ENCODE measurements at regions not wholly inside any gene's neighbourhood (a gene's known extent, or its start where the extent isn't known, plus 50 kb on each side); places are given as distances from the start of the nearest gene placed in this dataset.

DNA sequence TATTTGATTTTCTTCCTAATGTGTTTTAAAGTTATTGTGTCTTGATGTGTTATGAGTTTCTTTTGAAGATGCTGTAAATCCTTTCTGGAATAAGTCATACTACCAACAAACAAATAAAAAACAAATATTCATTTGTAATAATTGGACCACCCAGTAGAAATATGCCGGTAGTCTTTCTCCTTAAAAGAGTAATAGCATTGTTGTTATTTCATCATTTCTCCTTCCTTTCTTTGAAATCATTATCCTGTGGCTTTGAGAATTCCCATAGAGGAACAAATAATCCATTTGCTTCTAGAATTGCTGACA is 169.4 kb downstream of the NNT start:
- TF ChIP-seq, protein P1, sequence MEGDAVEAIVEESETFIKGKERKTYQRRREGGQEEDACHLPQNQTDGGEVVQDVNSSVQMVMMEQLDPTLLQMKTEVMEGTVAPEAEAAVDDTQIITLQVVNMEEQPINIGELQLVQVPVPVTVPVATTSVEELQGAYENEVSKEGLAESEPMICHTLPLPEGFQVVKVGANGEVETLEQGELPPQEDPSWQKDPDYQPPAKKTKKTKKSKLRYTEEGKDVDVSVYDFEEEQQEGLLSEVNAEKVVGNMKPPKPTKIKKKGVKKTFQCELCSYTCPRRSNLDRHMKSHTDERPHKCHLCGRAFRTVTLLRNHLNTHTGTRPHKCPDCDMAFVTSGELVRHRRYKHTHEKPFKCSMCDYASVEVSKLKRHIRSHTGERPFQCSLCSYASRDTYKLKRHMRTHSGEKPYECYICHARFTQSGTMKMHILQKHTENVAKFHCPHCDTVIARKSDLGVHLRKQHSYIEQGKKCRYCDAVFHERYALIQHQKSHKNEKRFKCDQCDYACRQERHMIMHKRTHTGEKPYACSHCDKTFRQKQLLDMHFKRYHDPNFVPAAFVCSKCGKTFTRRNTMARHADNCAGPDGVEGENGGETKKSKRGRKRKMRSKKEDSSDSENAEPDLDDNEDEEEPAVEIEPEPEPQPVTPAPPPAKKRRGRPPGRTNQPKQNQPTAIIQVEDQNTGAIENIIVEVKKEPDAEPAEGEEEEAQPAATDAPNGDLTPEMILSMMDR (IDR thresholded peaks at IDR 0.05), result no peak
- TF ChIP-seq POLR2A (IDR thresholded peaks at IDR 0.05) (no peak), POLR2AphosphoS5 (IDR thresholded peaks at IDR 0.05) (no peak), EP300 (IDR thresholded peaks at IDR 0.05; ENCODE audit: low read depth) (no peak)
